ENCODE measurements at regions not wholly inside any gene's neighbourhood (a gene's known extent, or its start where the extent isn't known, plus 50 kb on each side); places are given as distances from the start of the nearest gene placed in this dataset.

DNA sequence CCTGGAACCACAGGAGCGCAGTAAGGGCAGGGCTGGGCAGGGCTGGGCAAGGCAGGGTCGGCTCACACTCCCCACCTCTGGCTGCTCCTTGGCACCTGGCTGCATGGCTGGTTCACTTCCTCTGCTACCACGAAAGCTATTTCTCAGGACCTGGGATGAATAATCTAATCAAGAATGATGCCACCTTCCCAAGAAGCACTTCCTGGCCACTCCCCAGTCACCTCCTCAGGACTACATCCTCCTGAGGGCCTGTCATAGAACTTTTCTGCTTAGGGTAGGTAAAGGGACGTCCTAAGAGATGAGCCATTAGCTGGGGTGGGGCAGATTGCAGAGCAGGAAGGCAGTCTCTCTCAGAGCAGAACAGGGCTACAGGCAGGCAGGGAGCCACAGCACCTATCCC, 288.2 kb upstream of the MAP3K1 start:
- Histone ChIP-seq H3K27ac (no peak overlapping the region), H3K36me3 (no peaks in the 10 kb centered on the region), H3K4me3 (ENCODE audit: low read depth, low read length) (no peak overlapping the region), H3K27me3 (ENCODE audit: insufficient read depth, low read depth, severe bottlenecking) (no peaks in the 10 kb centered on the region), H3K9me3 (ENCODE audit: severe bottlenecking) (no peaks in the 10 kb centered on the region)
- TF ChIP-seq, protein P1, sequence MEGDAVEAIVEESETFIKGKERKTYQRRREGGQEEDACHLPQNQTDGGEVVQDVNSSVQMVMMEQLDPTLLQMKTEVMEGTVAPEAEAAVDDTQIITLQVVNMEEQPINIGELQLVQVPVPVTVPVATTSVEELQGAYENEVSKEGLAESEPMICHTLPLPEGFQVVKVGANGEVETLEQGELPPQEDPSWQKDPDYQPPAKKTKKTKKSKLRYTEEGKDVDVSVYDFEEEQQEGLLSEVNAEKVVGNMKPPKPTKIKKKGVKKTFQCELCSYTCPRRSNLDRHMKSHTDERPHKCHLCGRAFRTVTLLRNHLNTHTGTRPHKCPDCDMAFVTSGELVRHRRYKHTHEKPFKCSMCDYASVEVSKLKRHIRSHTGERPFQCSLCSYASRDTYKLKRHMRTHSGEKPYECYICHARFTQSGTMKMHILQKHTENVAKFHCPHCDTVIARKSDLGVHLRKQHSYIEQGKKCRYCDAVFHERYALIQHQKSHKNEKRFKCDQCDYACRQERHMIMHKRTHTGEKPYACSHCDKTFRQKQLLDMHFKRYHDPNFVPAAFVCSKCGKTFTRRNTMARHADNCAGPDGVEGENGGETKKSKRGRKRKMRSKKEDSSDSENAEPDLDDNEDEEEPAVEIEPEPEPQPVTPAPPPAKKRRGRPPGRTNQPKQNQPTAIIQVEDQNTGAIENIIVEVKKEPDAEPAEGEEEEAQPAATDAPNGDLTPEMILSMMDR (IDR thresholded peaks at IDR 0.05; ENCODE audit: low read depth, low read length), result no peak
- no peak for DNase-seq

DNA sequence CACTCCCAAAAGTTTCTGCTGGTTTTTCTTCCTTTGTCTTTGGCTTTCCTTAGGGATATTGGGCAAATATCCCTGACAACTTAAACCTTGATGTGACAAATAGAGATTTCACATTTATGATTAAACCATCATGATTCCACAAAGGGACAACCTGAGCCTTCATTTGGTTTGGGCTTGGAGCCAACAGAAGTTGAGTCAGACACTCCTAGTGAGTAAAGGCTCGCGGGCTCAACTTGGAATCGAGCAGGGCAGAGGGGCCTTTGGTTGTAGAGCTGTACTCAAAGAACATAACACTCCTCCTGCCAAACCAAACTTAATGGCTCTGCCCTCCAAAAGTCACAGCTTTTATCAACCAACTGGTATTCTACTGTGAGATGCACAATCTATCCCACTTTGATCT, 290.2 kb upstream of the MAP3K1 start:
- DNase-seq, result no peak
- H3K9me3 ChIP-seq (ENCODE audit: severe bottlenecking), result no peaks in the 10 kb centered on the region
- H3K4me3 ChIP-seq (ENCODE audit: low read depth, low read length), result no peak overlapping the region
- H3K27me3 ChIP-seq (ENCODE audit: insufficient read depth, low read depth, severe bottlenecking), result no peaks in the 10 kb centered on the region
- H3K27ac ChIP-seq, result no peak overlapping the region
- TF ChIP-seq, protein P1 (IDR thresholded peaks at IDR 0.05; ENCODE audit: low read depth, low read length), result no peak
- H3K36me3 ChIP-seq, result no peaks in the 10 kb centered on the region

DNA sequence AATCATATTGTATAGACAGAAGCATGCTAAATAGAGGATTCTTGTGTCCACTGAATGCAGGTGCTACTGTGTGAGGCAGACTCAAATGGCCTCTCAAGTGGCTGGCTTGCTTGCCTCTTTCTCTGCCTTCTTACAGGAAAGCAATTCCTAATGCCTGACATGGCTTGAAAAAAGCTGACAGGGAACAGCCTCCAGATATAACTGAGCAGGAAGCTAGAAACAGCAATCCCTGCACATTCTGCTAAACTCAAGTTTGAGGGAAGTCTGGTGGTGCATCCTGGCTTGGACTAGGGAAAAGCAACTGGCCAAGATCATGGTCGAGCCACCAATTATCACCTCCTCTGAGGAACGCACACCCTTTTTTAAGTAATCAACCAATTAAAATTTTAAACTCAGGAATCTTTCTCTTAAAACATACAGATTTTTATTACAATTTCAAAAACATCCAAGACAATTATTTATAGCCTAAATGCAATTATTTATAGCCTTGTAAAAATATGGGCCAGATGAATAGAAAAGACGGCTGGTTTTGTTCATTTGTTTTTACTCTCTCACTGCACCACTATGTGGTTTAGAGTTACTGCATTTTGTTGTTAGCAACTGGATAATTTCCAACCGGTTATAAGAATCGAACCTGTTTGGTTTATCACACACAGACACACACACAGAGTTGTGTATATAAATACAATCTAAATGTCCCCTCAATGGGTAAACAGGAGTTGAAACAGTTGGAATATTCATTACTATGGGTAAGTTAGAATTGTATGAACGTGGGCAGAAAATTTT, 290.9 kb upstream of the ANKRD55 start:
- TF ChIP-seq, protein P1 (IDR thresholded peaks at IDR 0.05; ENCODE audit: low read depth, low read length), result no peak
- no peak overlapping the region for H3K27ac ChIP-seq
- no peaks in the 10 kb centered on the region for H3K36me3 ChIP-seq
- DNase-seq, result no peak
- H3K9me3 ChIP-seq (ENCODE audit: severe bottlenecking), result no peaks in the 10 kb centered on the region
- no peaks in the 10 kb centered on the region for H3K27me3 ChIP-seq (ENCODE audit: insufficient read depth, low read depth, severe bottlenecking)
- H3K4me3 ChIP-seq (ENCODE audit: low read depth, low read length), result no peak overlapping the region

DNA sequence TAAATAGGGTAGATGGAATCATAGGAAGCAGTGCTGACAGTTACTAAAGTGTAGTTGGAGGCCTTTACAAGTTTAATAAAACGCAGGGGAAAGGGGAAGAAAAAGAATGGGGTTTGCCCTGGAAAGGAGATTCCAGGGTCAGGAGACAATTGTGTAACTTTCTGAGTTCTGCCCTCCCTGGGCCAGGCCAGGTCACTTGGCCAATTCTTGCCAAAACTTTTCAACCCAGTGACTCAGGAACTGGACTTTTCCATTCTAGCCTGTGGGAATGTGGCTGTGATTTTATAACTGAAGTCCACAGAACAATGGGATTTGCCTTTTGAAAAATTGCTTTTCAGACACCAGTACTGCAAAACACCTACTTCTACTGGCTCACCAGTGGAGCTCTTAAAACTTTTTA, 289.8 kb upstream of the ANKRD55 start:
- Histone ChIP-seq H3K4me3 (ENCODE audit: low read depth, low read length) (no peak overlapping the region), H3K9me3 (ENCODE audit: severe bottlenecking) (no peaks in the 10 kb centered on the region), H3K27me3 (ENCODE audit: insufficient read depth, low read depth, severe bottlenecking) (no peaks in the 10 kb centered on the region), H3K36me3 (no peaks in the 10 kb centered on the region), H3K27ac (no peak overlapping the region)
- TF ChIP-seq, protein P1 (IDR thresholded peaks at IDR 0.05; ENCODE audit: low read depth, low read length), result no peak
- DNase-seq, result no peak

DNA sequence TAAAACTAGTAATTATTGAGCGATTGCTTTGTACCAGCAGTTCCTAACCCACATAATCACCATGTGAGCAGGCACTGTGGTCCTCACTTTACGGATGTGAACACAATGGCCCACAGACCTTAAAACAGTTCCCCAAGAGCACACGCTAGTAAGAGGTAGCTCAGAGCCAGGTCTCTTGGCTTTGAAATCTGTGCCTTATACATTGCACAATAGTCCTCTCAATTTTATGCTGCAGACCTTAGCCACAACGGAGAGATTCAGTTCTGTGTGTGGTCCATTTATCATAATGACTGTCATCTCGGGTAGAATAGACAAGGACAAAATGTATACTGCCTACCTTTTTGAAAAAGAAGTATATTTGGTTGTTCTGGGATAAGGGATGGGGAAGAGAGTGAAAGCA, 289.0 kb upstream of the ANKRD55 start:
- no peaks in the 10 kb centered on the region for H3K36me3 ChIP-seq
- H3K4me3 ChIP-seq (ENCODE audit: low read depth, low read length), result no peak overlapping the region
- TF ChIP-seq, protein P1 (IDR thresholded peaks at IDR 0.05; ENCODE audit: low read depth, low read length), result no peak
- no peak overlapping the region for H3K27ac ChIP-seq
- no peak for DNase-seq
- H3K9me3 ChIP-seq (ENCODE audit: severe bottlenecking), result no peaks in the 10 kb centered on the region
- H3K27me3 ChIP-seq (ENCODE audit: insufficient read depth, low read depth, severe bottlenecking), result no peaks in the 10 kb centered on the region
